ENCODE measurements at regions not wholly inside any gene's neighbourhood (a gene's known extent, or its start where the extent isn't known, plus 50 kb on each side); places are given as distances from the start of the nearest gene placed in this dataset.

DNA sequence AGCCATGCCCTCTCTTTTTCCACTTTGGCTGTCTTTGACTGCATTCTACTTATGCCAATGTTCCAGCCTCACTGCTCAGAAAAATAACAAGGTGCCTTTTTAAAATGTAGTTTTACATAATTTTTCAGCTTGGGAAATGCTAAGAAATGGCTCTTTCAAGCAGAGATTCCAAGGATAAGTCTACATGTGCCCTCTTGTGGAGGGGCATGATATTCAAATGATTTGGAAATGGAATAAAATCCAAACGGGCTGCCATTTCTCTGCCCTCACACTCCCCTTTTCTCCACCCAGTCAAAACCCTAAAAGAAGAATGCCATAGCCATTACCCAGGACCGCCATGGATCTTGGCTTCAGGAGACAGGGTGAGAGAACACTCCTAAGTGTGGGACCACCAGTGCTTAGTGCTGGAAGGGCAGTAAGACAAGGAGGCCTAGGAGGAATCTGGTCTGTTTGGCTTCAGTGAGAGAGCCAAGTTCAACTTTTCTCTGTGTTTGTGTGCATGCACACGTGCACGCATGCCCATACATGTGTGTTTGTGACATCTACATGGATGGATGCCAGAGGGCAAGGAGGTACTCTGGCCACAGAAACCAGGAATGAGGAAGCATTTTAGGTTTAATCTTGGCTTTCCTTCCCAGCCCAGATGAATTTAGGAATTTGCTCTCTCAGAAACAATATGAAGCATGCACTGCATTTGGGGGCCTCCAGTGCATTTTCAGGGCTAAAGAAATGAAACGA, 174.0 kb upstream of the SLC14A2 start:
- no peak for DNase-seq (ENCODE audit: extremely low read depth in 1 of 11, low read depth in 9 of 11, low spot score in 4 of 11)

DNA sequence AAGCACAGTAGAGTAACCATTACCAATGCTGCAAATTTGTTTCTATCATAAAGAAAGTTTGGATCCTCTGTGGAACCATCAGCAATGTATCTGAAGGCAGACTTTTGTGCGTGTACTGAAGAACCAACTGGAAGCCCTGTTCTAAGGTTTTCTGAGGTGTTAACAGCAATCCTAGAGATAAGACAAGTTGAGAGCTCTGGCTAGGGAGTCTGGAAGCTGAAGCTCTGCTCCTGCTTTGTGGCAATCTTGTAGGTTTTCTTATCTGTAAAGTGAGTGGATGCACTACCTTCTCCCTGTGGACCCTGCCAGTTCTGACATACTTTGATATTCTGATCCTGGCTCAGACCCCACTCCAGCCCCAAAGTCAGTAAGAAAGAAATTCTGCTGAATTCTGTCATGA, 171.2 kb upstream of the SLC14A2 start:
- no peak for DNase-seq (ENCODE audit: extremely low read depth in 1 of 11, low read depth in 9 of 11, low spot score in 4 of 11)

DNA sequence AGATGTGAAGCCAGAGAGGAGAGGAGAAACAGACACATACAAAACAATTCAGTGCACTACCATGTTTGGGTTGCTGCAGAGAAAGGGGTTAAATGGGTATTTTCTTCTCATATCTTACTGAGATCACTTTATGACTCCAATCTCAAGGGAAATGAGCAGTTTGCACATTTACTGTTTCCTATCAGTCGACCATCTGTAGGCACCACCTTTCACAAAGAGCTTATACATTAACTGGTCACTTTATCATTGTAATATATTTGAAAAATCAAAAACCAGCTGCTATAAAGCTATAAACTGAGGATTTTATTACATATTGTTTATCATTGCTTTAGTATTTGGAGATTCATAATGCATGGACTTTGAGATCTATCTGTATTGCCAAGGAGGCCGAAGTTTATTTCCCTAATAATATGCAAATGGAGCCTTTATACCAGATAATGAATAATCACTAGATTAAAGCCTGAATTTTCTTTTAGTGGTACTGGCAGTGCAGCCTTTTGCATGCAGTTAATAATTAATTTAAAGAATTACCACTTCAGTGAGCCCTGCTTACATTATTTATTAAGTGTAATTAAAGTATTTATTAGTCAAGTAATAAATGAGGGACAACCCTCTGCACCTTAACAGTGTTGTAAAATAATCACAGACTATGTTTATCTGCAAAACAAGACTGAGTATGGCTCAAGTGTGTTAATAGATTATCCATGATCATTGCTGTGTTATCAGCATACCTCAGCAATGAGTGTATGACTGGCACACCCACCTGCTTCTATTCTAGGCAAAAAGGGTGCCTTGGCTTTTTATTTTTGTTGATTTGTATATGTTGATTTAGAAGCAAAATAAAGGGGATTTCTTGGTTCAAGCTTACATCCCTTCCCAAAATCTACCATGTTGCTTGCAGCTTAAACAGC, 167.7 kb upstream of the SLC14A2 start:
- no peak for DNase-seq (ENCODE audit: extremely low read depth in 1 of 11, low read depth in 9 of 11, low spot score in 4 of 11)

DNA sequence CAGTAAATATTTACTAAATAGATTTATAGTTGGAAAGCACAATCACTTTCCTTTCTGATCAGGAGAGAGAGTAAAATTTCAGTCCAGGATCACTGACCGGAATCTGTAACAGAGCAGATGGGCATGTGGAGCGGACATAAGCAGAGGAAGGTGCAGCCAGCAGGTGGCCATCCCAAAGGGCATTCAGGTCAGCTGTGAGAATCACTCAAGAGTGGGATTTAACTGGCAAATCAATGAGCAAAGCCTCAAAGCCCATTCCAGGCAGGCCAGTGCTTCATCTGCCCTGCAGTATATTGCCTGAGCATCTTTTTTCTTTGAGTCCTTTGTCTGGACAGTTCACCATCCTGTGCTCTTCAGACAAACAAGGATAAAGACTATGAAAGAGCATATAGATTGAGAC, 166.4 kb upstream of the SLC14A2 start:
- DNase-seq (ENCODE audit: extremely low read depth in 1 of 11, low read depth in 9 of 11, low spot score in 4 of 11) = no peak

DNA sequence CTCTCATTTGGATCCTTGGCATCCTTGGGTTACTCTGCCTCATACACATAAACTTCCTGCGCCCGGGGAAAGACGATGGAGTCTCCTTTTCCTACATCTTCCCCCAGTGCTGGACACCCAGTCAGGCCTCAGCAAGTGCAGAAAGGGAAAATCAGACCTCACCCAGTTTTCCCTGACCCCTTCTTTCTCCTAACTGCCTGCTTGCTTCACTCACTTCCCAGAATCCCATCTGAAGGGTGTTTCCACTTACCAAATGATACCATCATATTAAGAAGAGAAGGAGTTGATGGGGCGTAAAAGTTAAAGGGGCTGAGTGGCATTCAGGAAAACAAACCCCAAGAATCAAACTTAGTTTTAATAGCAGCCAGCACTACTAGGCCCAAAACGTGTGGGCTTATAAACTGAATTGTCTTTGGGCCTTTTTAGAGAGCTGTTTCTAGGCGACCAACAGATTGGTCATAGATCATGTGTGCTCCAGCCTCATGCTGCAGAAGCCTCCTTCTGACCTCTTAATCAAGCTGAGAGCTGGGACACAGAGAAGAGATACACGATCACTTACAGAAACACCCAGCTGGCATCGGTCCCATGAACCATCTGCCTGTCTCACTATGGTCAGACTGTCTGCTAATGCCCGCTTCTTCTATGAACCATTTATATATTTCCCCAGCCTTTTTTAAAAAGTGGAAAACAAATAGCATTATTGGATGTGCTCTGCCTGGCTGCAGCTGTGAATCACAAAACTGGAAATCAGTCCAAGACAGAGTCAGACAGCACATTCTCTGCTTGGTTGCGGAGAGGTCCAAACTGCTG, 165.7 kb upstream of the SLC14A2 start:
- peak in 8 of 11 donors; percentile 28 to 58 (median 44) for DNase-seq (ENCODE audit: extremely low read depth in 1 of 11, low read depth in 9 of 11, low spot score in 4 of 11)

DNA sequence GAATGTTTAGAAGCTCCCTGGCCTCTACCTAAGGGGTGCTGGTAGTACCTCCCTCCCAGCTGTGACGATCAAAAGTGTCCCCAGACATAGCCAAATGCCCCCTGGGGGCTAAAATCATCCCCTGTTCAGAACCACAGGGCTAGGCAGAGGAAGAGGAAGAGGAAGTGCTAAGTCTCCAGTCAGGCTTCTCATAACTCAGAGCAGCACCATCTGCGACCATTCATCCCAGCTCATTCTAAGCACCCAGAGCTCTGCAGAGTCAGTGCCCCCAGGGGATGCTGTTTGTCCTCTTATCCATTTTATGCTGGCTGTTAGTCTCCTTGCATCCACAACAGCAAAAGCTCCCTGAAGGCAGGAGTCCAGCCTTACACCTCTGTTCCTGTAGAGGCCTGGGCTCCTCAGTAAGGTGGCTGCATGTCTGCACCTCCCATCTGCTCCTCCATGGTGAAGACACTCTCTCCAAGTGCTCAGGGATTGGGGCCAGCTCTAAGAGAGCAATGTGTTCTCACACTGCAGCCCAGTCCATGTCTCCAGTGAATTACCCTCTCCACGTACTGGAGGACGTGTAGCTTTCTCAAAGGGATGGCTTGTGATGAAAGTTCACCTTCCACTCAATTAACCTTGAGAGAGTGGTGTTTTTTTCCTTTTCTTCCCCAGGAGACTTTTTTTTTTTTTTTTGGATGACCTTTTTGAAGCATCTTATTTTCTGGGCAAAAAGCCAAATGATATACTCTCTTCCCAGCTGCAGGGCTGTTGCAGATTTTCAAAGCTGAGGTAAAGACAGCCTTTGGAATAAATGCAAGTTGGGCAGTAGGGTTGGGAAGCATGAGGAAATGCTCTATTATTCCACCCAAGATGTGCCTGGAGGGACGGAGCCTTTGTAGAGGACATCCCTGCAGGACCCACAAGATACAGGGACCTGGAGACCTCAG, 158.9 kb upstream of the SLC14A2 start:
- no peak for DNase-seq (ENCODE audit: extremely low read depth in 1 of 11, low read depth in 9 of 11, low spot score in 4 of 11)

DNA sequence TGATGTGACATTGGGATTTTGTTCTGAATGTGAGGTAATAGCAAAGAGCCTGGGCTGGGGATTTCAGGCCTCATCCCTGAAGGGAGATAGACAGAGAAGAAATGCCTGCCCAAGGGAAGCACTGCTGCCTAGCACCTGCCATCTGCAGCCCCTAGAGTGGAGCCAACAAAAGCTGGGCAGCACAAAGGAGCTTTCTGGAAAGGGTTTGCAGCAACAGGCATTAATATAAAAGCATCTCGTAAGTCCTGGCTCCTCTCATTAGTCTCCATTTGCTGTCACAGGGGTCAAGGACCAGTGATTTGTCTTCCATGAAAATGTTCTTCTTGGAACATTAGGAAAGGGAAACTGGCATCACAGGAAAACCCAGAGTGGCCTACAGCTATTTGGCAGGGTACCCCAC, 157.2 kb upstream of the SLC14A2 start:
- DNase-seq (ENCODE audit: extremely low read depth in 1 of 11, low read depth in 9 of 11, low spot score in 4 of 11) = no peak

DNA sequence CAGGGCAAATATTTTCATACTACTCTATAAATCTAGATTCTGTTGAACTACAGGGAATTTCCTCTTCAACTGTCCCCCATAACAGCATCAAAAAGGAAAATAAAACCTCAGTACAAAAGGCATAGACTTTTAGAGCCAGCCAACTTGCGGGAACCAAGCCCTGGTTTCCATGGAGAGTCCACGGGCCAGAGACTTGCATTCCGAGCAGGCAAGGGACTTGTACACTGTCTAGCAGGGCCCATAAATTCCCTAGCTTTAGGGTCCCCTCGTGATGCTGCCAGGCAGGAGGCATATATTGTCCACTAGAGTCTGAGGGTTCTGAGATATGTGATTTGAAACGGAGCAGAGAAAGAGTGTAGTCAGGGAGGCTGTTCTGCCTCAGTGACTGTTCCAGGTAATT, 153.1 kb upstream of the SLC14A2 start:
- peak in 6 of 11 donors; percentile 13 to 38 (median 29) for DNase-seq (ENCODE audit: extremely low read depth in 1 of 11, low read depth in 9 of 11, low spot score in 4 of 11)

DNA sequence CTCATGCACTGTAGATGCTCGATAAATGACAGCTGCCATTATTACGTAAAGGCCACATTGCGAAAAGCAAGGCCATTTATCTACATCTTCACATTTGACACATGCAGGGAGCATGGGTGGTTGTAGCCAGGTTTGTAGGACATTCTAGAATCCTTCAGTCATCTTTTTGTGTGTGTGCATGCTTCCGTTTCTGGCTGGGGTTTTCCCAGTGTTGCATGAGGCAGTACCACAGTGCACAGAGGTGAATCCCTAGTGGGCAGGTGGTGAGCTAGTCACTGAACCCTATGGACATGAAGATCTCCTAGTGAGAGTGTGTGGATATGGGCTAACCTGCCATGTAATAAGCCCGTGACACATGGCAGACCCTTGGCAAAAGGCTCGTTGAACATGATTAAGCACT, 151.8 kb upstream of the SLC14A2 start:
- DNase-seq (ENCODE audit: extremely low read depth in 1 of 11, low read depth in 9 of 11, low spot score in 4 of 11) = no peak

DNA sequence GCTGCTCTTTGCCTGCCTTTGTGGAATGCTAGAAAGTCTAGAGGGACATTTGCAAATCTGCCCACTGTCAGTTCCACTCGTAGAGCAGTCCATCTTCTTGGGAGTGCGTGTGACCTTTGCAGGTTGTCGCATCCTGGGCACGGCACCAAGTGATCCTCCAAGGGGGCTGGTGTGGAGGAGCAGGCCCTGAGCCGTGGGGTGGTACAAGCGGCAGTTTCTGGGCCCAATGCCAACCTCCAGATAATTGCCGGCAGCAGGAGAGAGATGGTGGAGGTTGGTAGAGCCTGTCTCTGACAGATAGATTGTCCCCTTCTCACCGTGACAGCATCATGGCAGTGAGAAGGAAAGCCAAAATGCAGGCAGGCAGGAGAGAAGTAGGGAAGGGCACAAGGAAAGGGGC, 150.7 kb upstream of the SLC14A2 start:
- no peak for DNase-seq (ENCODE audit: extremely low read depth in 1 of 11, low read depth in 9 of 11, low spot score in 4 of 11)

DNA sequence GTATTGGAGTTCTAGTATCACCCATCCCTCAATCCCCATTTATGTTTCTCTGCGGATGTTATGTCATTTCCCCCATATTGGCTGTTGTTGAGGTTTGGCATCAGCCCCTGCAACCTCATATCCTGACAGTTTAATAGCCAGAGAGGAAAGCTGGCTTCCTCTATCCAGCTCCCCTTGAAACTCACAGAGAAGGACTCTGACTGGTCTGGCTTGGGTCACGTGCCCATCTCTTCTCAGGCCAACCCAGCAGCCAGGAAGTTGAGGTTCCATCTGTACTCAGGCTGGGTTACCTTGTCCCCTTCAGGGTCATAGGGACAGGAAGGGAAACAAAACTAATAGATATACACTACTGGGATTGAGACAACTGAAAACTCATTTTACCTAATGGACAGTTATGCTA, 148.0 kb upstream of the SLC14A2 start:
- no peak for DNase-seq (ENCODE audit: extremely low read depth in 1 of 11, low read depth in 9 of 11, low spot score in 4 of 11)

DNA sequence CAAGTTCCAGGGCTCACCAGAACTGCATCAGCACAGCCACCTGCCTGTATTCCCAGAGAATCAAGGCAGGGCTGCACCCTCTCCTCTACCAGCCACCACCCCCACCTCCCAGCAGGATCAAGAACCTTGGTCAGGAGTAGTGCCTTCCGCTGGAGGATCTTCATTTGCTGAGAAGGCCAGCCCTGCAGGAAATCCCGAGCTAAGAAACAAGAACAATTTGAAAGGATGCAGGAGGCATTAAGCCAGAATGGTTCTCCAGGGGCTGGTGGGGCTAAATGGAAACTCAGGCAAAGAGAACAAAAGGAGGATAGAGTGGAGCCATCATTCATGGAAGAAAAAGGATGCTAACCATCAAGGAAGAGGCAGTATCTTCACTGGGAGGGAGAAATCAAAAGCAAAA, 147.3 kb upstream of the SLC14A2 start:
- DNase-seq (ENCODE audit: extremely low read depth in 1 of 11, low read depth in 9 of 11, low spot score in 4 of 11) = no peak

DNA sequence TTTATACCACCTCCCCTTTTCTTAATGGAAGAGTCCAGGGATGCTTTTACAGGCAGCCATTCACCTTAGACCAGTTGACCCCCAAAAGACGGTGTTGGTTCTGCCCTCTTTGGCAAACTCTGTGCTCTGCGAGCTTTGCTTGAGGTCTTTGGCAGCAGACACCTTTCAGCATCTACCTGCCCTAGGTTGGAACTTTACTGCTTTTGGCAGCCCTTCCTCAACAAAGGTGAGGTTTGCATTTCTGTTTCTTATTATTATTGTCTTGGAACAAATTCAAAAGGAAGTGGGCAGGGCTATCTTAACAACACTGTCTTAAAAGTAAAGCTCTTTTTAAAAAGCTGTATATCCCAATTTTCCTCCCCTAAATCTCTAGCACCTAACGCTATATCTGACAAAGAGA, 136.4 kb upstream of the SLC14A2 start:
- no peak for DNase-seq (ENCODE audit: extremely low read depth in 1 of 11, low read depth in 9 of 11, low spot score in 4 of 11)

DNA sequence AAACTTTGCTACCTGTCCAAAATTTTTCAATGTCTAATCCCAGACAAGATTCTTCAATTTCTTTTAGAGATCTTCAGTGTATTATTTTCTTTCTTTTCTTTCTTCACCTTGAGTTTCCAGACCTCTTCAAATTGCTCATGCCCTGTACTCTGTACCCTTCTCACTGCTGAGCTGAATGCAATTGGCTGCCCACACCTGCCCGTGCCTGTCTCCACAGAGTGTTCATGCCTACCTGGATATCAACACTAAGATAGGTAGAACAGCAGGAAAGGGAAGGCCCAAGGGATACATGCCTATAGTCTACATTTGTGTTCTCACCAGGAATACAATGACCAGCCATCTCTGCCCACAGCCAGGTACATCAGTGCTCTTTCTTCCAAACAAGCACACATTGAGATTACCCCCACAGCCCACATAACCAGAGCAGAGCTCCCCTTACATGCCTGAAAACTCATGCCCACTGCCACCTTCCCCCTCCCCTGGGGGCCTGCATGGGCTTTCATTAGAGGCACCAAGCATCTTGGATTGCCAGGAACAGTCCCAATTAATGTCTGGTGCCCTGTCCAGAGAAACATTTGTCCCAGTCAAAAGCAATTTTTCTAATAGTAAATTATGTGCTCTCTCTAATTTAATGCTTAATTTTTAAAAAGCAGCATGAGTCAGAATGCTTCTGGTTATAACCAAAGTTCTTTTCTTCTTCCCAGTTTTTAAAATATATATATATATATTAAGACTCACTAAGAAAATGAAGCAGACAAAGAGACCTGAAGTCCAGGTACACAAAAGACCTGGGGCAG, 134.9 kb upstream of the SLC14A2 start:
- no peak for DNase-seq (ENCODE audit: extremely low read depth in 1 of 11, low read depth in 9 of 11, low spot score in 4 of 11)

DNA sequence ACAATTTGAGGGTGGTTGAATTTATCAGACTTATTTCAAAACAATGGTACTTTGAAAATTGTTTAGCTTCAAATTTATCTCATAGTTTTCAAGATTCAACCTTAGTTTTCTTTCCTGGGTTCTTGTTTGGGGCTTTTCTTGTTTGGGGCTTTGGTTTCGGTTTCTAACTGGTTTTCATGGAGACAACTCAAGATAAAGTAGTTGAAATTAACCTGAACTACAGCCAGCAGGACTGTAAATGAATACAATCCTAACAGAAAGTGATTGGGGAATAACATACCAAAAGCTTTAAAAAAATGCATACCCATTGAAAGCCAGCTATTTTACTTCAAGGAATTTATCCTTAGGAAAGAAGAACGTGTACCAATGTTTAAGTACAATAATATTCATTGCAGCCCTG, 133.5 kb upstream of the SLC14A2 start:
- no peak for DNase-seq (ENCODE audit: extremely low read depth in 1 of 11, low read depth in 9 of 11, low spot score in 4 of 11)

DNA sequence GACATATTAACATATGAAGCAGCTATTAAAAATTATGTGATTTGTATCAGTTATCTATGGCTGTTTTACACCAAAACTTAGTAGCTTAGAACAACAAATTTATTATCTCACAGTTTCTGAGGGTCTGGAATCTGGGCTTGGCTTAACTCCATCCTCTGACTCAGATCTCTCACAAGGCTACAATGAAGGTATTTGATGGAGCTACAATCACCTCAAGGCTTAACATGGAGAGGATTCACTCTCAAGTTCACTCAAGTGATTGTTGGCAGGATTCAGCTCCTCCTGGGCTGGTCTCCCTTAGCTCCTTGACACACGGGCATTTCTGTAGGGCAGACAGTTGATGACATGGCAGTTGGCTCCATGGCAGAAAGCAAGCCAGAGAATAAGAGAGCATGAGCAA, 133.0 kb upstream of the SLC14A2 start:
- no peak for DNase-seq (ENCODE audit: extremely low read depth in 1 of 11, low read depth in 9 of 11, low spot score in 4 of 11)

DNA sequence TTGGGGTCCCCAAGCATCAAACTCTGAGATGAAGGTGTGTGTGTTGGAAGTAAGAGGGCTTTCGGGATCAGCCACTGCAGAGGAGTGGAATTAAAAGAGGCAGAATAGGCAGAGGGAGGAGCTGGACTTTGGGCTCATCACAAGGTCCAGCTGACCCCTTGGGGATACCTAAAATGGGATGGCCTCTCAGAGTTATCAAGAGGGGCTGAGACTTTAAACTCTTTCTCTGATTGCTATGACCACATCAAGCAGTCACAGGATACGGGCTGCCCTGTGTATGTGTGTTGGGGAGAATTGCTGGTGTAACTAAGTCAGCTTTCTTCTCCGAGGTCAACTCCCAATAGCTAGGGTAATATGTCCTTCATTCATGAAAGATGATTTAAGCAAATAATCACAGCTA, 127.7 kb upstream of the SLC14A2 start:
- no peak for DNase-seq (ENCODE audit: extremely low read depth in 1 of 11, low read depth in 9 of 11, low spot score in 4 of 11)

DNA sequence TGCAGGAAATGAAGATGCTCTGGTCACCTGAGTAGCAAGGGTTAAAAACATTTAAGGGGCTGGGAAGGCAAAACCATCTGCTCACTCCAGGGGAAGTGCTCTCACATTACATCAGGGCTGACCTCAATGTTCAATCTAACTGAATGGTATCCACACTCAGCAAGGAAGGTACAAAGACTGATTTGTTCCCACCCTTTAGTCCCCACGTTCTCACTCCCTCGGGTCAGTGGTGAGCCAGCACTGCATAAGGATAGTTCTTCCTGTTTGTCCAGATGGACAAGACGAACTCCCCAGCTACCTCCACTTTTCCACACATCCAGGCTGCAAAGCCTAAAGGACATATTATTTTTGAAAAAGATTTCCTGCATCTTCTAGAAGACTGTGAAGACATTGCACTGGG, 126.6 kb upstream of the SLC14A2 start:
- DNase-seq (ENCODE audit: extremely low read depth in 1 of 11, low read depth in 9 of 11, low spot score in 4 of 11) = no peak

Measured in renal cortex interstitium (tissue), 11 donors.